ENCODE measurements at regions not wholly inside any gene's neighbourhood (a gene's known extent, or its start where the extent isn't known, plus 50 kb on each side); places are given as distances from the start of the nearest gene placed in this dataset.

GRCh38 chr5:42989190-42989589 lies 50.9 kb downstream of the ANXA2R start:
- TF ChIP-seq EZH2 (IDR thresholded peaks at IDR 0.05) (no peak), CTCF (IDR thresholded peaks at IDR 0.05) (no peak)
